ENCODE measurements at regions not wholly inside any gene's neighbourhood (a gene's known extent, or its start where the extent isn't known, plus 50 kb on each side); places are given as distances from the start of the nearest gene placed in this dataset.

DNA sequence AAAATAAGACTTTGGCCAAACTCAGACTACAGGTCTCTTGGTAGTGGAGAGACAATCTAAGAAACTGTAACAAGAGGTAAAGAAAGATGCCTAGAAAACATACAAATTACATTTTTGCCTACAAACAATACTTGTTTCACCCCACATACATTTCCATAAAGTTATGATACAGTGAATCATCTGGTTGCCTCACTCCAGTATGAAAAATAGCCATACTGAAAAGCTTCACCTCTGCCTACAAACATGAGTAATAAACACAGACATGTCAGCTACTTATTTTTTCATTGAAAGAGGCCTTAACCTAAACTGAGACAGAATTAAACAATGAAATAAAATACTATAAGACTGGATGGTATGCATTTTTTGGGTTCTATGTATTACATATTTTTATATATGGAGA, 1463.0 kb downstream of the FAM181B start:
- TF ChIP-seq CTCF (conservative IDR thresholded peaks at IDR 0.05; ENCODE audit: low read length) (no peak), EZH2phosphoT487 (IDR thresholded peaks at IDR 0.05; ENCODE audit: borderline replicate concordance, low read depth, low read length) (no peak)
